ENCODE measurements at regions not wholly inside any gene's neighbourhood (a gene's known extent, or its start where the extent isn't known, plus 50 kb on each side); places are given as distances from the start of the nearest gene placed in this dataset.

- DNase-seq (ENCODE audit: low read depth in 2 of 2), result no peak
Observed at GRCh38 chr5:68379275-68380036, 163.9 kb downstream of the PIK3R1 start.

GRCh38 chr5:68380078-68380477 is 164.5 kb downstream of the PIK3R1 start:
- DNase-seq (ENCODE audit: low read depth in 2 of 2), result no peak

- no peak for DNase-seq (ENCODE audit: low read depth in 2 of 2)
Observed at GRCh38 chr5:68381060-68381459, 165.5 kb downstream of the PIK3R1 start.

GRCh38 chr5:68381909-68382308 is 166.4 kb downstream of the PIK3R1 start:
- DNase-seq (ENCODE audit: low read depth in 2 of 2), result no peak

- no peak for DNase-seq (ENCODE audit: low read depth in 2 of 2)
Observed at GRCh38 chr5:68382640-68383039, 167.1 kb downstream of the PIK3R1 start.

GRCh38 chr5:68383888-68384310 is 168.3 kb downstream of the PIK3R1 start:
- no peak for DNase-seq (ENCODE audit: low read depth in 2 of 2)

GRCh38 chr5:68384936-68385594 is 169.5 kb downstream of the PIK3R1 start:
- DNase-seq (ENCODE audit: low read depth in 2 of 2), result no peak

GRCh38 chr5:68385936-68386335 is 170.4 kb downstream of the PIK3R1 start:
- DNase-seq (ENCODE audit: low read depth in 2 of 2), result no peak

GRCh38 chr5:68387074-68387796 is 171.7 kb downstream of the PIK3R1 start:
- no peak for DNase-seq (ENCODE audit: low read depth in 2 of 2)

- DNase-seq (ENCODE audit: low read depth in 2 of 2), result no peak
Observed at GRCh38 chr5:68389618-68390017, 174.1 kb downstream of the PIK3R1 start.

GRCh38 chr5:68392617-68393016 is 177.1 kb downstream of the PIK3R1 start:
- DNase-seq (ENCODE audit: low read depth in 2 of 2), result no peak

GRCh38 chr5:68395302-68395701 is 179.7 kb downstream of the PIK3R1 start:
- no peak for DNase-seq (ENCODE audit: low read depth in 2 of 2)

GRCh38 chr5:68395926-68396511 is 180.5 kb downstream of the PIK3R1 start:
- DNase-seq (ENCODE audit: low read depth in 2 of 2), result no peak

GRCh38 chr5:68396722-68397121 is 181.2 kb downstream of the PIK3R1 start:
- no peak for DNase-seq (ENCODE audit: low read depth in 2 of 2)

- DNase-seq (ENCODE audit: low read depth in 2 of 2), result no peak
Observed at GRCh38 chr5:68398146-68398812, 182.7 kb downstream of the PIK3R1 start.

- DNase-seq (ENCODE audit: low read depth in 2 of 2), result no peak
Observed at GRCh38 chr5:68403301-68403700, 187.7 kb downstream of the PIK3R1 start.

- no peak for DNase-seq (ENCODE audit: low read depth in 2 of 2)
Observed at GRCh38 chr5:68404246-68404645, 188.7 kb downstream of the PIK3R1 start.

- DNase-seq (ENCODE audit: low read depth in 2 of 2), result no peak
Observed at GRCh38 chr5:68405026-68405684, 189.6 kb downstream of the PIK3R1 start.

GRCh38 chr5:68405784-68406743 is 190.5 kb downstream of the PIK3R1 start:
- no peak for DNase-seq (ENCODE audit: low read depth in 2 of 2)

- no peak for DNase-seq (ENCODE audit: low read depth in 2 of 2)
Observed at GRCh38 chr5:68406767-68407241, 191.2 kb downstream of the PIK3R1 start.

Data from activated CD8-positive, alpha-beta memory T cell treated with anti-CD3 and anti-CD28 coated beads for 4 hours (primary cell).